Stomach smooth muscle (tissue), 2 donors: ENCODE measurements at regions not wholly inside any gene's neighbourhood (a gene's known extent, or its start where the extent isn't known, plus 50 kb on each side); places are given as distances from the start of the nearest gene placed in this dataset.

Experiments
- H3K27ac ChIP-seq: one replicate; pipeline ENCODE4 v1.7.0; 2013; ENCODE audit warnings: mild to moderate bottlenecking, low read length, inconsistent platforms
- H3K27me3 ChIP-seq, 2 donors: one replicate each; pipeline ENCODE4 v1.7.0; 2013; ENCODE audit warnings: low read length in 2 of 2; ENCODE audit not compliant: insufficient read depth in 2 of 2, control insufficient read depth in 1 of 2
- H3K36me3 ChIP-seq, 2 donors: one replicate each; pipeline ENCODE4 v1.7.0; 2013; ENCODE audit warnings: low read length in 2 of 2; ENCODE audit not compliant: control insufficient read depth in 2 of 2, insufficient read depth in 2 of 2
- H3K4me1 ChIP-seq: one replicate; pipeline ENCODE4 v1.7.0; 2013; ENCODE audit warnings: low read length; ENCODE audit not compliant: control insufficient read depth, insufficient read depth
- H3K4me3 ChIP-seq, 2 donors: one replicate each; pipeline ENCODE4 v1.7.0; 2013; ENCODE audit warnings: low read length in 2 of 2
- H3K9ac ChIP-seq, 2 donors: one replicate each; pipeline ENCODE4 v1.7.0; 2013; ENCODE audit warnings: low read length in 2 of 2, mild to moderate bottlenecking in 1 of 2
- H3K9me3 ChIP-seq, 2 donors: one replicate each; pipeline ENCODE4 v1.7.0; 2013; ENCODE audit warnings: low read length in 2 of 2; ENCODE audit not compliant: control insufficient read depth in 2 of 2
- donor health status: healthy.
- donor health status: Pancreatic carcinoma.

GRCh38 chr20:48178633-48179032 lies 393.4 kb upstream of the SULF2 start:
- Histone ChIP-seq H3K27me3 (no peaks in the 10 kb centered on the region), H3K9ac (no peak overlapping the region), H3K4me3 (no peak overlapping the region), H3K27ac (no peak overlapping the region), H3K4me1 (no peaks in the 10 kb centered on the region), H3K9me3 (peaks cover 0 to under 1% of the 10 kb centered on the region in 2 donors), H3K36me3 (no peaks in the 10 kb centered on the region)

- no peaks in the 10 kb centered on the region for H3K4me1 ChIP-seq
- H3K9me3 ChIP-seq = peaks cover 0 to 10% of the 10 kb centered on the region in 2 donors
- H3K4me3 ChIP-seq = no peak overlapping the region
- no peaks in the 10 kb centered on the region for H3K36me3 ChIP-seq
- H3K27ac ChIP-seq = no peak overlapping the region
- no peaks in the 10 kb centered on the region for H3K27me3 ChIP-seq
- no peak overlapping the region for H3K9ac ChIP-seq
Observed at GRCh38 chr20:48177058-48177457, 391.8 kb upstream of the SULF2 start.

GRCh38 chr20:48176139-48176538 lies 390.9 kb upstream of the SULF2 start:
- no peaks in the 10 kb centered on the region for H3K27me3 ChIP-seq
- H3K36me3 ChIP-seq = no peaks in the 10 kb centered on the region
- peaks cover 3% of the 10 kb centered on the region for H3K4me1 ChIP-seq
- H3K9me3 ChIP-seq = peaks cover 0 to 10% of the 10 kb centered on the region in 2 donors
- no peak overlapping the region for H3K9ac ChIP-seq
- H3K4me3 ChIP-seq = no peak overlapping the region
- H3K27ac ChIP-seq = no peak overlapping the region

GRCh38 chr20:48175261-48175660 lies 390.0 kb upstream of the SULF2 start:
- Histone ChIP-seq H3K9me3 (peaks cover 0 to 10% of the 10 kb centered on the region in 2 donors), H3K27ac (no peak overlapping the region), H3K4me3 (no peak overlapping the region), H3K36me3 (no peaks in the 10 kb centered on the region), H3K27me3 (peaks cover 0 to 2% of the 10 kb centered on the region in 2 donors), H3K9ac (no peak overlapping the region), H3K4me1 (peaks cover 3% of the 10 kb centered on the region)

GRCh38 chr20:48172357-48172702 lies 387.0 kb upstream of the SULF2 start:
- Histone ChIP-seq H3K9me3 (peaks cover 0 to 10% of the 10 kb centered on the region in 2 donors), H3K36me3 (no peaks in the 10 kb centered on the region), H3K4me1 (peaks cover 3% of the 10 kb centered on the region), H3K4me3 (no peak overlapping the region), H3K27ac (no peak overlapping the region), H3K9ac (no peak overlapping the region), H3K27me3 (peaks cover 0 to 2% of the 10 kb centered on the region in 2 donors)

GRCh38 chr20:48171626-48172356 lies 386.5 kb upstream of the SULF2 start:
- peaks cover 3% of the 10 kb centered on the region for H3K4me1 ChIP-seq
- H3K27ac ChIP-seq = no peak overlapping the region
- H3K36me3 ChIP-seq = no peaks in the 10 kb centered on the region
- H3K9ac ChIP-seq = no peak overlapping the region
- peaks cover 0 to 10% of the 10 kb centered on the region in 2 donors for H3K9me3 ChIP-seq
- H3K27me3 ChIP-seq = peaks cover 0 to 2% of the 10 kb centered on the region in 2 donors
- no peak overlapping the region for H3K4me3 ChIP-seq

- H3K4me3 ChIP-seq = no peak overlapping the region
- no peak overlapping the region for H3K9ac ChIP-seq
- H3K4me1 ChIP-seq = peaks cover 3% of the 10 kb centered on the region
- H3K27ac ChIP-seq = no peak overlapping the region
- H3K27me3 ChIP-seq = peaks cover 0 to 2% of the 10 kb centered on the region in 2 donors
- H3K36me3 ChIP-seq = no peaks in the 10 kb centered on the region
- peaks cover 0 to 10% of the 10 kb centered on the region in 2 donors for H3K9me3 ChIP-seq
Observed at GRCh38 chr20:48171071-48171470, 385.8 kb upstream of the SULF2 start.

- Histone ChIP-seq H3K36me3 (no peaks in the 10 kb centered on the region), H3K9me3 (peaks cover 0 to 10% of the 10 kb centered on the region in 2 donors), H3K4me3 (no peak overlapping the region), H3K9ac (no peak overlapping the region), H3K4me1 (peaks cover 3% of the 10 kb centered on the region), H3K27me3 (peaks cover 0 to 2% of the 10 kb centered on the region in 2 donors), H3K27ac (no peak overlapping the region)
Observed at GRCh38 chr20:48170625-48171024, 385.3 kb upstream of the SULF2 start.

- no peaks in the 10 kb centered on the region for H3K36me3 ChIP-seq
- H3K9me3 ChIP-seq = peaks cover 0 to 10% of the 10 kb centered on the region in 2 donors
- no peak overlapping the region for H3K4me3 ChIP-seq
- no peak overlapping the region for H3K9ac ChIP-seq
- peaks cover 0 to 5% of the 10 kb centered on the region in 2 donors for H3K27me3 ChIP-seq
- H3K27ac ChIP-seq = no peak overlapping the region
- H3K4me1 ChIP-seq = peaks cover 3% of the 10 kb centered on the region
Observed at GRCh38 chr20:48169650-48170225, 384.5 kb upstream of the SULF2 start.

GRCh38 chr20:48166082-48166835 lies 381.0 kb upstream of the SULF2 start:
- peaks cover 0 to 5% of the 10 kb centered on the region in 2 donors for H3K27me3 ChIP-seq

GRCh38 chr20:48165401-48165685 lies 380.1 kb upstream of the SULF2 start:
- Histone ChIP-seq H3K9me3 (no peaks in the 10 kb centered on the region), H3K9ac (no peak overlapping the region), H3K36me3 (no peaks in the 10 kb centered on the region), H3K4me1 (no peaks in the 10 kb centered on the region), H3K27ac (no peak overlapping the region), H3K27me3 (peaks cover 0 to 4% of the 10 kb centered on the region in 2 donors), H3K4me3 (no peak overlapping the region)

More at GRCh38 chr20:48166082-48166835, 381.0 kb upstream of the SULF2 start:
- no peak overlapping the region for H3K9ac ChIP-seq
- no peaks in the 10 kb centered on the region for H3K9me3 ChIP-seq
- no peak overlapping the region for H3K27ac ChIP-seq
- H3K36me3 ChIP-seq = no peaks in the 10 kb centered on the region
- H3K4me3 ChIP-seq = no peak overlapping the region
- H3K4me1 ChIP-seq = no peaks in the 10 kb centered on the region
